ENCODE measurements at regions not wholly inside any gene's neighbourhood (a gene's known extent, or its start where the extent isn't known, plus 50 kb on each side); places are given as distances from the start of the nearest gene placed in this dataset.

- no peak overlapping the region for H3K4me3 Mint-ChIP-seq
- H3K27me3 Mint-ChIP-seq: peaks cover 2 to 33% (median 13%) of the 10 kb centered on the region in 5 donors
- H3K27ac Mint-ChIP-seq: no peak overlapping the region
- no peak for DNase-seq
- ATAC-seq: no peak
- H3K36me3 Mint-ChIP-seq: no peaks in the 10 kb centered on the region
- no peaks in the 10 kb centered on the region for H3K9me3 Mint-ChIP-seq
- no peaks in the 10 kb centered on the region for H3K4me1 Mint-ChIP-seq
- POLR2A ChIA-PET: no interaction called here
Observed at GRCh38 chr14:61930101-61930857, 168.1 kb downstream of the SNAPC1 start.

- peaks cover 4 to 49% (median 17%) of the 10 kb centered on the region in 5 donors for H3K27me3 Mint-ChIP-seq
- H3K27ac Mint-ChIP-seq: no peak overlapping the region
- H3K4me1 Mint-ChIP-seq: no peaks in the 10 kb centered on the region
- ATAC-seq (no peak), DNase-seq (no peak)
- H3K9me3 Mint-ChIP-seq: no peaks in the 10 kb centered on the region
- POLR2A ChIA-PET: no interaction called here
- no peak overlapping the region for H3K4me3 Mint-ChIP-seq
- H3K36me3 Mint-ChIP-seq: no peaks in the 10 kb centered on the region
Observed at GRCh38 chr14:61932974-61933373, 170.8 kb downstream of the SNAPC1 start.

- H3K9me3 Mint-ChIP-seq: no peaks in the 10 kb centered on the region
- POLR2A ChIA-PET: no interaction called here
- H3K4me3 Mint-ChIP-seq: no peak overlapping the region
Observed at GRCh38 chr14:61934385-61934784, 172.2 kb downstream of the SNAPC1 start.

GRCh38 chr14:61939776-61940175 is 177.6 kb downstream of the SNAPC1 start:
- ATAC-seq: no peak
- POLR2A ChIA-PET: no interaction called here
- H3K27me3 Mint-ChIP-seq: peaks cover 15 to 63% (median 37%) of the 10 kb centered on the region in 5 donors

More at GRCh38 chr14:61934385-61934784, 172.2 kb downstream of the SNAPC1 start:
- peaks cover 4 to 51% (median 21%) of the 10 kb centered on the region in 5 donors for H3K27me3 Mint-ChIP-seq
- H3K4me1 Mint-ChIP-seq: no peaks in the 10 kb centered on the region
- DNase-seq: no peak
- H3K36me3 Mint-ChIP-seq: no peaks in the 10 kb centered on the region
- no peak overlapping the region for H3K27ac Mint-ChIP-seq
- no peak for ATAC-seq

GRCh38 chr14:61940666-61941420 is 178.6 kb downstream of the SNAPC1 start:
- Mint-ChIP-seq H3K27ac (no peak overlapping the region), H3K9me3 (peaks cover 0 to 6% (median 0%) of the 10 kb centered on the region in 9 donors), H3K4me1 (no peaks in the 10 kb centered on the region), H3K4me3 (no peak overlapping the region), H3K27me3 (peaks cover 16 to 63% (median 37%) of the 10 kb centered on the region in 5 donors), H3K36me3 (no peaks in the 10 kb centered on the region)
- POLR2A ChIA-PET: no interaction called here
- DNase-seq (no peak), ATAC-seq (no peak)

More at GRCh38 chr14:61939776-61940175, 177.6 kb downstream of the SNAPC1 start:
- Mint-ChIP-seq H3K27ac (peak overlapping the region in 1 of 10 donors; percentile 21), H3K9me3 (peaks cover 0 to 3% (median 0%) of the 10 kb centered on the region in 9 donors), H3K36me3 (no peaks in the 10 kb centered on the region), H3K4me1 (no peaks in the 10 kb centered on the region), H3K4me3 (no peak overlapping the region)
- DNase-seq: no peak

GRCh38 chr14:61941421-61942150 is 179.4 kb downstream of the SNAPC1 start:
- peaks cover 16 to 61% (median 34%) of the 10 kb centered on the region in 5 donors for H3K27me3 Mint-ChIP-seq
- ATAC-seq: no peak
- no peaks in the 10 kb centered on the region for H3K36me3 Mint-ChIP-seq
- H3K4me3 Mint-ChIP-seq: no peak overlapping the region
- H3K27ac Mint-ChIP-seq: no peak overlapping the region
- no peaks in the 10 kb centered on the region for H3K4me1 Mint-ChIP-seq
- POLR2A ChIA-PET: no interaction called here
- no peak for DNase-seq
- H3K9me3 Mint-ChIP-seq: peaks cover 0 to 6% (median 0%) of the 10 kb centered on the region in 9 donors

- POLR2A ChIA-PET: no interaction called here
- Mint-ChIP-seq H3K27ac (no peak overlapping the region), H3K4me1 (no peaks in the 10 kb centered on the region), H3K4me3 (no peak overlapping the region), H3K9me3 (peaks cover 0 to 6% (median 0%) of the 10 kb centered on the region in 9 donors), H3K36me3 (no peaks in the 10 kb centered on the region), H3K27me3 (peaks cover 5 to 14% (median 6%) of the 10 kb centered on the region in 5 donors)
- DNase-seq (no peak), ATAC-seq (no peak)
Observed at GRCh38 chr14:61948376-61948775, 186.2 kb downstream of the SNAPC1 start.

GRCh38 chr14:61950340-61950739 is 188.1 kb downstream of the SNAPC1 start:
- Mint-ChIP-seq H3K4me3 (no peak overlapping the region), H3K9me3 (no peaks in the 10 kb centered on the region), H3K4me1 (no peaks in the 10 kb centered on the region), H3K27me3 (peaks cover 6 to 14% (median 9%) of the 10 kb centered on the region in 5 donors), H3K27ac (no peak overlapping the region), H3K36me3 (no peaks in the 10 kb centered on the region)
- DNase-seq (no peak), ATAC-seq (no peak)
- POLR2A ChIA-PET: no interaction called here

- peaks cover 0 to 12% (median 6%) of the 10 kb centered on the region in 9 donors for H3K9me3 Mint-ChIP-seq
- no peak for DNase-seq
- POLR2A ChIA-PET: no interaction called here
Observed at GRCh38 chr14:61953602-61954001, 191.4 kb downstream of the SNAPC1 start.

GRCh38 chr14:61954306-61954705 is 192.1 kb downstream of the SNAPC1 start:
- no peak overlapping the region for H3K27ac Mint-ChIP-seq
- POLR2A ChIA-PET: no interaction called here
- DNase-seq: no peak
- peaks cover 12 to 32% (median 18%) of the 10 kb centered on the region in 5 donors for H3K27me3 Mint-ChIP-seq
- peaks cover 0 to 4% (median 0%) of the 10 kb centered on the region in 3 donors for H3K36me3 Mint-ChIP-seq
- ATAC-seq: no peak
- no peak overlapping the region for H3K4me3 Mint-ChIP-seq
- no peaks in the 10 kb centered on the region for H3K4me1 Mint-ChIP-seq
- peaks cover 0 to 12% (median 6%) of the 10 kb centered on the region in 9 donors for H3K9me3 Mint-ChIP-seq

More at GRCh38 chr14:61953602-61954001, 191.4 kb downstream of the SNAPC1 start:
- Mint-ChIP-seq H3K36me3 (peaks cover 0 to 4% (median 0%) of the 10 kb centered on the region in 3 donors), H3K27me3 (peaks cover 11 to 26% (median 12%) of the 10 kb centered on the region in 5 donors), H3K4me3 (no peak overlapping the region), H3K4me1 (no peaks in the 10 kb centered on the region), H3K27ac (no peak overlapping the region)
- ATAC-seq: no peak

- H3K36me3 Mint-ChIP-seq: peaks cover 0 to 8% (median 0%) of the 10 kb centered on the region in 3 donors
- no peak overlapping the region for H3K27ac Mint-ChIP-seq
- peaks cover 0 to 25% (median 11%) of the 10 kb centered on the region in 9 donors for H3K9me3 Mint-ChIP-seq
- peaks cover 18 to 54% (median 30%) of the 10 kb centered on the region in 5 donors for H3K27me3 Mint-ChIP-seq
- H3K4me1 Mint-ChIP-seq: no peaks in the 10 kb centered on the region
- ATAC-seq (no peak), DNase-seq (no peak)
- POLR2A ChIA-PET: no interaction called here
- no peak overlapping the region for H3K4me3 Mint-ChIP-seq
Observed at GRCh38 chr14:61956517-61956916, 194.3 kb downstream of the SNAPC1 start.

- H3K4me1 Mint-ChIP-seq: no peaks in the 10 kb centered on the region
- H3K9me3 Mint-ChIP-seq: peaks cover 0 to 40% (median 12%) of the 10 kb centered on the region in 9 donors
- no peak overlapping the region for H3K27ac Mint-ChIP-seq
- ATAC-seq (no peak), DNase-seq (no peak)
- H3K4me3 Mint-ChIP-seq: no peak overlapping the region
- peaks cover 0 to 8% (median 2%) of the 10 kb centered on the region in 3 donors for H3K36me3 Mint-ChIP-seq
- H3K27me3 Mint-ChIP-seq: peaks cover 22 to 66% (median 39%) of the 10 kb centered on the region in 5 donors
- POLR2A ChIA-PET: no interaction called here
Observed at GRCh38 chr14:61959348-61959747, 197.1 kb downstream of the SNAPC1 start.
